ENCODE measurements at regions not wholly inside any gene's neighbourhood (a gene's known extent, or its start where the extent isn't known, plus 50 kb on each side); places are given as distances from the start of the nearest gene placed in this dataset.
A peak's percentile ranks its signal among the peaks of the same experiment; 100 is the strongest.

GRCh38 chr4:100738196-100739165, 220.7 kb upstream of the EMCN start:
- peak; percentile 99 for ATAC-seq (ENCODE audit: low read depth)
- no peak overlapping the region for H3K4me3 ChIP-seq (ENCODE audit: severe bottlenecking)
- TF ChIP-seq CTCF (IDR thresholded peaks at IDR 0.05; ENCODE audit: poor library complexity, severe bottlenecking) = no peak
- no peaks in the 10 kb centered on the region for H3K36me3 ChIP-seq (ENCODE audit: low read depth)
- H3K9me3 ChIP-seq (ENCODE audit: severe bottlenecking) = peaks cover 6% of the 10 kb centered on the region
- peaks cover 23% of the 10 kb centered on the region for H3K4me1 ChIP-seq (ENCODE audit: insufficient read depth, poor library complexity, severe bottlenecking)
- no peaks in the 10 kb centered on the region for H3K27me3 ChIP-seq (ENCODE audit: insufficient read depth, poor library complexity, severe bottlenecking)
- H3K27ac ChIP-seq (ENCODE audit: poor library complexity, severe bottlenecking) = peak overlapping the region; percentile 63
- DNase-seq (ENCODE audit: low spot score) = peak; percentile 87

GRCh38 chr4:100736641-100737451, 219.0 kb upstream of the EMCN start:
- Histone ChIP-seq H3K36me3 (ENCODE audit: low read depth) (no peaks in the 10 kb centered on the region), H3K27me3 (ENCODE audit: insufficient read depth, poor library complexity, severe bottlenecking) (no peaks in the 10 kb centered on the region), H3K27ac (ENCODE audit: poor library complexity, severe bottlenecking) (peak overlapping the region; percentile 63), H3K4me1 (ENCODE audit: insufficient read depth, poor library complexity, severe bottlenecking) (peaks cover 23% of the 10 kb centered on the region), H3K4me3 (ENCODE audit: severe bottlenecking) (no peak overlapping the region), H3K9me3 (ENCODE audit: severe bottlenecking) (peaks cover 6% of the 10 kb centered on the region)
- DNase-seq (ENCODE audit: low spot score) (no peak), ATAC-seq (ENCODE audit: low read depth) (peak; percentile 35; the same call in 2 of the 3 replicates)
- TF ChIP-seq CTCF (IDR thresholded peaks at IDR 0.05; ENCODE audit: poor library complexity, severe bottlenecking) = no peak

GRCh38 chr4:100728861-100729260, 211.0 kb upstream of the EMCN start:
- TF ChIP-seq CTCF (IDR thresholded peaks at IDR 0.05; ENCODE audit: poor library complexity, severe bottlenecking) = no peak
- no peaks in the 10 kb centered on the region for H3K9me3 ChIP-seq (ENCODE audit: severe bottlenecking)
- no peak for ATAC-seq (ENCODE audit: low read depth)
- DNase-seq (ENCODE audit: low spot score) = no peak
- no peak overlapping the region for H3K27ac ChIP-seq (ENCODE audit: poor library complexity, severe bottlenecking)
- H3K4me3 ChIP-seq (ENCODE audit: severe bottlenecking) = no peak overlapping the region
- no peaks in the 10 kb centered on the region for H3K27me3 ChIP-seq (ENCODE audit: insufficient read depth, poor library complexity, severe bottlenecking)
- no peaks in the 10 kb centered on the region for H3K4me1 ChIP-seq (ENCODE audit: insufficient read depth, poor library complexity, severe bottlenecking)
- H3K36me3 ChIP-seq (ENCODE audit: low read depth) = no peaks in the 10 kb centered on the region

GRCh38 chr4:100722866-100723459, 205.1 kb upstream of the EMCN start:
- Histone ChIP-seq H3K36me3 (ENCODE audit: low read depth) (no peaks in the 10 kb centered on the region), H3K4me1 (ENCODE audit: insufficient read depth, poor library complexity, severe bottlenecking) (no peaks in the 10 kb centered on the region), H3K27me3 (ENCODE audit: insufficient read depth, poor library complexity, severe bottlenecking) (no peaks in the 10 kb centered on the region), H3K9me3 (ENCODE audit: severe bottlenecking) (no peaks in the 10 kb centered on the region), H3K27ac (ENCODE audit: poor library complexity, severe bottlenecking) (no peak overlapping the region), H3K4me3 (ENCODE audit: severe bottlenecking) (no peak overlapping the region)
- TF ChIP-seq CTCF (IDR thresholded peaks at IDR 0.05; ENCODE audit: poor library complexity, severe bottlenecking) = no peak
- ATAC-seq (ENCODE audit: low read depth) (no peak), DNase-seq (ENCODE audit: low spot score) (no peak)

Data from RWPE2 (cell line).